Prostate gland (tissue), 2 donors: ENCODE measurements at regions not wholly inside any gene's neighbourhood (a gene's known extent, or its start where the extent isn't known, plus 50 kb on each side); places are given as distances from the start of the nearest gene placed in this dataset.

Experiments used
- DNase-seq: peaks from one replicate; pipeline ENCODE4 v3.0.0-alpha.2; 2019; ENCODE audit warnings: low spot score
- H3K27ac ChIP-seq, 2 donors: fragments of 200-600 bp; sonication (generic); 2 replicates each; pipeline ENCODE4 v1.5.1; 2017 to 2019
- H3K27me3 ChIP-seq: fragments of 200-600 bp; sonication (generic); replicated peaks from 2 replicates; pipeline ENCODE4 v1.5.1; 2019; ENCODE audit not compliant: insufficient read depth
- H3K36me3 ChIP-seq, 2 donors: fragments of 200-600 bp; sonication (generic); 1 replicate in 1 of 2; 2 replicates in 1 of 2; pipeline versions ENCODE4 v1.5.1 to v1.8.1; 2017 to 2019
- H3K4me1 ChIP-seq: fragments of 200-600 bp; sonication (generic); replicated peaks from 2 replicates; pipeline ENCODE4 v1.5.1; 2019
- H3K4me3 ChIP-seq, 2 donors: fragments of 200-600 bp; sonication (generic); 2 replicates each; pipeline ENCODE4 v1.5.1; 2017 to 2019
- H3K9me3 ChIP-seq: fragments of 200-600 bp; sonication (generic); 2 replicates; pipeline ENCODE4 v1.5.1; 2017
- POLR2A ChIP-seq: fragments of 450-650 bp; IDR thresholded peaks from one replicate; pipeline ENCODE4 v1.6.1; 2016; ENCODE audit warnings: antibody characterized with exemption, mild to moderate bottlenecking
- POLR2AphosphoS5 ChIP-seq: sonication (generic); formaldehyde crosslinking; IDR thresholded peaks from one replicate; pipeline ENCODE4 v1.6.1; 2017; ENCODE audit warnings: antibody characterized with exemption
- WGBS: methylation state at CpG from one replicate; pipeline ENCODE4 v1.1.5; 2018; 5-methylcytosine and 5-hydroxymethylcytosine counted together
- intact Hi-C: fragments of 100-400 bp; cut with DNase I; formaldehyde crosslinking; loops from one replicate; pipeline ENCODE4 v1.14.2; 2022
- TF ChIP-seq, protein P1 (sequence below), 4 experiments: fragments of 200-600 bp in 2 of 4; fragments of 450-650 bp in 2 of 4; sonication (generic) in 2 of 4; IDR thresholded peaks; 1 replicate in 3 of 4; 2 replicates in 1 of 4; pipeline ENCODE4 v1.5.1; 2016 to 2019; ENCODE audit warnings: antibody characterized with exemption in 4 of 4, mild to moderate bottlenecking in 2 of 4, moderate library complexity in 2 of 4

DNA sequence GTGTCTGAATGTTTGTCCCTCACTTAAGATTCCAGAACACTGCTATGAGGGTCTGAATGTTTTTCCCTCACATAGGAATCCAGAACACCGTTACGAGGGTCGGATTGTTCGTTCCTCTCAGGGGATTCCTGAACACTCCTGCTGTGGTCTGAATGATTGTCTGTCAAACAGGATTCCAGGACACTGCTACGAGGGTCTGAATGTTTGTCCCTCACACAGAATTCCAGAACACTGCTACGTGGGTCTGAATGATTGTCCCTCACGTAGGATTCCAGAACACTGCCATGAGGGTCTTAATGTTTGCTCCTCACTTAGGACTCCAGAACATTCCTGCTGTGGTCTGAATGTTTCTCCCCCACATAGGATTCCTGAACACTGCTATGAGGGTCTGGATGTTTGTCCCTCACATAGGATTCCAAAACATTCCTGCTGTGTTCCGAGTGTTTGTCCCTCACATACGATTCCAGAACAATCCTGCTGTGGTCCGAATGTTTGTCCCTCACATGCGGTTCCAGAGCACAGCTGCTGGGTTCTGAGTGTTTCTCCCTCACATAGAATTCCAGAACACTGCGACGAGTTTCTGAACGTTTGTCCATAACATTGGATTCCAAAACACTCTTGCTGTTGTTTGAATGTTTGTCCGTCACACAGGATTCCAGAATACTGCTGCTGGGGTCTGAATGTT is 199.5 kb downstream of the FOXD4L6 start:
- DNase-seq = no peak
- Histone ChIP-seq H3K9me3 (peaks cover 12% of the 10 kb centered on the region), H3K27me3 (no peaks in the 10 kb centered on the region), H3K4me1 (no peaks in the 10 kb centered on the region), H3K4me3 (no peak overlapping the region), H3K36me3 (no peaks in the 10 kb centered on the region), H3K27ac (no peak overlapping the region)
- WGBS = 80% methylated on average over 15 of the region's 15 CpGs
- TF ChIP-seq, protein P1, sequence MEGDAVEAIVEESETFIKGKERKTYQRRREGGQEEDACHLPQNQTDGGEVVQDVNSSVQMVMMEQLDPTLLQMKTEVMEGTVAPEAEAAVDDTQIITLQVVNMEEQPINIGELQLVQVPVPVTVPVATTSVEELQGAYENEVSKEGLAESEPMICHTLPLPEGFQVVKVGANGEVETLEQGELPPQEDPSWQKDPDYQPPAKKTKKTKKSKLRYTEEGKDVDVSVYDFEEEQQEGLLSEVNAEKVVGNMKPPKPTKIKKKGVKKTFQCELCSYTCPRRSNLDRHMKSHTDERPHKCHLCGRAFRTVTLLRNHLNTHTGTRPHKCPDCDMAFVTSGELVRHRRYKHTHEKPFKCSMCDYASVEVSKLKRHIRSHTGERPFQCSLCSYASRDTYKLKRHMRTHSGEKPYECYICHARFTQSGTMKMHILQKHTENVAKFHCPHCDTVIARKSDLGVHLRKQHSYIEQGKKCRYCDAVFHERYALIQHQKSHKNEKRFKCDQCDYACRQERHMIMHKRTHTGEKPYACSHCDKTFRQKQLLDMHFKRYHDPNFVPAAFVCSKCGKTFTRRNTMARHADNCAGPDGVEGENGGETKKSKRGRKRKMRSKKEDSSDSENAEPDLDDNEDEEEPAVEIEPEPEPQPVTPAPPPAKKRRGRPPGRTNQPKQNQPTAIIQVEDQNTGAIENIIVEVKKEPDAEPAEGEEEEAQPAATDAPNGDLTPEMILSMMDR (IDR thresholded peaks at IDR 0.05) = no peak
- no peak for TF ChIP-seq POLR2AphosphoS5
- no peak for TF ChIP-seq POLR2A
- intact Hi-C loops = no loop called here

DNA sequence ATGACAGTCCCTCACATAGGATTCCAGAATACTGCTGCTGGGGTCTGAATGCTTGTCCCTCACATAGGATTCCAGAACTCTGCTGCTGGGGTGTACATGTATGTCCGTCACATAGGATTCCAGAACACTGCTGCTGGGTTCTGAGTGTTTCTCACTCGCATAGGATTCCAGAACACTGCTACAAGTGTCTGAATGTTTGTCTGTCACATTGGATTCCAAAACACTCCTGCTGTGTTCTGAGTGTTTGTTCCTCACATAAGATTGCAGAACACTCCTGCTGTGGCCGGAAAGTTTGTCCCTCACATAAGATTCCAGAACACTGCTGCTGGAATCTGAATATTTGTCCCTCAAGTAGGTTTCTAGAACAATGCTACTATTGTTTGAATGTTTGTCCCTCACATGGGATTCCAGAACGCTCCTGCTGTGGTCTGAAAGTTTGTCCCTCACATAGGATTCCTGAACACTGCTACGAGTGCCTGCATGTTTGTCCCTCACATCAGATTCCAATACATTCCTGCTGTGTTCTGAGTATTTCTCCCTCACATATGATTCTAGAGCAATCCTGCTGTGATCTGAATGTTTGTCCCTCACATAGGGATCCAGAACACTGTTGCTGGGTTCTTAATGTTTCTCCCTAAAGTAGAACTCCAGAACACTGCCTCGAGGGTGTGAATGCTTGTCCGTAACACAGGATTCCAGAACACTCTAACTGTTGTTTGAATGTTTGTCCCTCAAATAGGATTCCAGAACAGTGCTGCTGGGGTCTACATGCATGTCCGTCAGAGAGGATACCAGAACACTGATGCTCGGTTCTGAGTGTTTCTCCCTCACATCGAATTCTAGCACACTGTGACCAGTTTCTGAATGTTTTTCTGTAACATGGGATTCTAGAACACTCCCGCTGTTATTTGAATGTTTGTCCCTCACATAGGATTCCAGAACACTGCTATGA is 200.4 kb downstream of the FOXD4L6 start:
- Histone ChIP-seq H3K9me3 (peaks cover 12% of the 10 kb centered on the region), H3K4me3 (no peak overlapping the region), H3K27ac (no peak overlapping the region), H3K27me3 (no peaks in the 10 kb centered on the region), H3K36me3 (no peaks in the 10 kb centered on the region), H3K4me1 (no peaks in the 10 kb centered on the region)
- TF ChIP-seq, protein P1 (IDR thresholded peaks at IDR 0.05) = no peak
- TF ChIP-seq POLR2A = no peak
- no peak for TF ChIP-seq POLR2AphosphoS5
- intact Hi-C loops = no loop called here
- WGBS = 76% methylated on average over 11 of the region's 11 CpGs
- DNase-seq = no peak

DNA sequence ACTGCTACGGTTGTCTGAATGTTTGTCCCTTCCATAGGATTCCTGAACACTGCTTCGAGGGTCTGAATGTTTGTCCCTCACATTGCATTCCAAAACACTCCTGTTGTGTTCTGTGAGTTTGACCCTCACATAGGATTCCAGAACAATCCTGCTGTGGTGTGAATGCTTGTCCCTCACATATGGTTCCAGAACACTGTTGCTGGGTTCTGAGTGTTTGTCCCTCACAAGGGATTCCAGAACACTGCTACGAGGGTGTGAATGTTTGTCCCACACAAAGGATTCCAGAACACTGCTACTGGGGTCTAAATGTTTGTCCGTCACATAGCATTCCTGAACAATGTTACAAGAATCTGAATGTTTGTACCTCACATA is 201.2 kb downstream of the FOXD4L6 start:
- intact Hi-C loops = no loop called here
- no peak for DNase-seq
- H3K36me3 ChIP-seq = no peaks in the 10 kb centered on the region
- H3K4me3 ChIP-seq = no peak overlapping the region
- H3K27me3 ChIP-seq = no peaks in the 10 kb centered on the region
- no peaks in the 10 kb centered on the region for H3K4me1 ChIP-seq
- TF ChIP-seq POLR2A (no peak), POLR2AphosphoS5 (no peak)
- TF ChIP-seq, protein P1 (IDR thresholded peaks at IDR 0.05) = no peak
- H3K9me3 ChIP-seq = peaks cover 12% of the 10 kb centered on the region
- H3K27ac ChIP-seq = no peak overlapping the region
- 72% methylated on average over 4 of the region's 4 CpGs for WGBS

DNA sequence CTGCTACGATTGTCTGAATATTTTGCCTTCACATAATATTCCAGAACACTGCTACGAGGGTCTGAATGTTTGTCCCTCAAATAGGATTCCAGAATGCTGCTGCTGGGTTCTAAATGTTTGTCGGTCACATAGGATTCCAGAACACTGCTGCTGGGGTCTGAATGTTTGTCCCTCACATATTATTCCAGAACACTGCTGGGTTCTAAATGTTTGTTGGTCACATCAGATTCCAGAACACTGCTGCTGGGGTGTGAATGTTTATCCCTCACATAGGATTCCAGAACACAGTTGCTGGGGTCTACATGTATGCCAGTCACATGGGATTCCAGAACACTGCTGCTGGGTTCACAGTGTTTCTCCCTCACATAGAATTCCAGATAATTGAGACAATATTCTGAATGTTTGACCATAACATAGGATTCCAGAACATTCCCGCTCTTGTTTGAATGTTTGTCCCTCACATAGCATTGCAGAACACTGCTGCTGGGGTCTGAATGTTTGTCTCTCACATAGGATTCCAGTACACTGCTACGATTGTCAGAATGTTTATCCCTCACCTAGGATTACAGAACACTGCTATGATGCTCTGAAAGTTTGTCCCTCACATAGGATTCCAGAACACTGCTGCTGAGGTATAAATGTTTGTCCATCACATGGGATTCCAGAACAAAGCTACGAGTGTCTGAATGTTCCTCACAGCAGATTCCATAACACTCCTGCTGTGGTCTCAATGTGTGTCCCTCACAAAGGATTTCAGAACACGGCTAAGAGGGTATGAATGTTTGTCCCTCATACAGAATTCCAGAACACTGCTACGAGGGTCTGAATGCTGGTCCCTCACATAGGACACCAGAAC is 201.8 kb downstream of the FOXD4L6 start:
- WGBS = 66% methylated on average over 8 of the region's 8 CpGs
- H3K36me3 ChIP-seq = no peaks in the 10 kb centered on the region
- H3K27ac ChIP-seq = no peak overlapping the region
- no peaks in the 10 kb centered on the region for H3K27me3 ChIP-seq
- H3K4me3 ChIP-seq = no peak overlapping the region
- no peak for DNase-seq
- H3K4me1 ChIP-seq = no peaks in the 10 kb centered on the region
- intact Hi-C loops = no loop called here
- peaks cover 12% of the 10 kb centered on the region for H3K9me3 ChIP-seq
- no peak for TF ChIP-seq POLR2AphosphoS5
- no peak for TF ChIP-seq POLR2A
- TF ChIP-seq, protein P1 (IDR thresholded peaks at IDR 0.05) = no peak
